Neural cell (in vitro differentiated cells): ENCODE measurements at regions not wholly inside any gene's neighbourhood (a gene's known extent, or its start where the extent isn't known, plus 50 kb on each side); places are given as distances from the start of the nearest gene placed in this dataset.

Experiments
- POLR2AphosphoS5 ChIP-seq: IDR thresholded peaks from 2 replicates; pipeline ENCODE4 v1.6.1; 2012
- SMC3 ChIP-seq: fragments of 450-650 bp; conservative IDR thresholded peaks from 2 replicates; pipeline ENCODE4 v1.6.1; 2014; ENCODE audit warnings: antibody characterized with exemption, mild to moderate bottlenecking, moderate library complexity; ENCODE audit not compliant: poor library complexity
- TAF1 ChIP-seq: IDR thresholded peaks from 2 replicates; pipeline ENCODE4 v1.6.1; 2012; ENCODE audit warnings: low read depth
- TF ChIP-seq, protein P1 (sequence below): fragments of 450-650 bp; IDR thresholded peaks from 2 replicates; pipeline ENCODE4 v1.5.1; 2014; ENCODE audit warnings: antibody characterized with exemption, mild to moderate bottlenecking, moderate library complexity; ENCODE audit not compliant: poor library complexity, severe bottlenecking

- peak; percentile 55 for TF ChIP-seq POLR2AphosphoS5
- no peak for TF ChIP-seq SMC3
- TF ChIP-seq TAF1: no peak
- TF ChIP-seq, protein P1, sequence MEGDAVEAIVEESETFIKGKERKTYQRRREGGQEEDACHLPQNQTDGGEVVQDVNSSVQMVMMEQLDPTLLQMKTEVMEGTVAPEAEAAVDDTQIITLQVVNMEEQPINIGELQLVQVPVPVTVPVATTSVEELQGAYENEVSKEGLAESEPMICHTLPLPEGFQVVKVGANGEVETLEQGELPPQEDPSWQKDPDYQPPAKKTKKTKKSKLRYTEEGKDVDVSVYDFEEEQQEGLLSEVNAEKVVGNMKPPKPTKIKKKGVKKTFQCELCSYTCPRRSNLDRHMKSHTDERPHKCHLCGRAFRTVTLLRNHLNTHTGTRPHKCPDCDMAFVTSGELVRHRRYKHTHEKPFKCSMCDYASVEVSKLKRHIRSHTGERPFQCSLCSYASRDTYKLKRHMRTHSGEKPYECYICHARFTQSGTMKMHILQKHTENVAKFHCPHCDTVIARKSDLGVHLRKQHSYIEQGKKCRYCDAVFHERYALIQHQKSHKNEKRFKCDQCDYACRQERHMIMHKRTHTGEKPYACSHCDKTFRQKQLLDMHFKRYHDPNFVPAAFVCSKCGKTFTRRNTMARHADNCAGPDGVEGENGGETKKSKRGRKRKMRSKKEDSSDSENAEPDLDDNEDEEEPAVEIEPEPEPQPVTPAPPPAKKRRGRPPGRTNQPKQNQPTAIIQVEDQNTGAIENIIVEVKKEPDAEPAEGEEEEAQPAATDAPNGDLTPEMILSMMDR: no peak
Measured at GRCh38 chr6:3529232-3529631, 72.4 kb upstream of the SLC22A23 start.
